ENCODE measurements at regions not wholly inside any gene's neighbourhood (a gene's known extent, or its start where the extent isn't known, plus 50 kb on each side); places are given as distances from the start of the nearest gene placed in this dataset.

DNA sequence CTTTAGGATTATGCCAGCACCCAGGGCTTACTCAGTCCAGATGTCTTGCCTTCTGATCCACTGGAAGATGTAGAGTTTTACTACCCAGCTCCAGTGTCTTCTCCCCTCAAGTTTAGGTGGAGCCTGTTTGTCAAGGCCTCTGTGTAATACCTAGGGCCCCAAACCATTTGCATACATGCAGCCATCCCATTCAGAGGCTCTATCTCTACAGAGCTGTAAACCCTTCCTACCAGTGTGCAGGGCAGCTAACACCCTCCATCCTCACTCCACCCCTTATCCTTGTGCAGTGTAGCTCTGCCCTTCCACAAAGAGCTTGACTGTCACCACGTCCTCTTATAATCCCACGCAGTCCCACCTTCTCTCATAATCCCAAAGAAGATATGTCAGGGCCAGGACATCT, 54.6 kb upstream of the GPCPD1 start (continued):
- no peak for TF ChIP-seq TAF7 (optimal IDR thresholded peaks at IDR 0.05; ENCODE audit: borderline replicate concordance, low read depth, low read length)
- no peak for TF ChIP-seq BACH1 (IDR thresholded peaks at IDR 0.05; ENCODE audit: low read length)
- TF ChIP-seq SAP30 (IDR thresholded peaks at IDR 0.05; ENCODE audit: insufficient read depth, insufficient replicate concordance, low read length) = no peak

Measured in H1 (cell line).